ENCODE measurements at regions not wholly inside any gene's neighbourhood (a gene's known extent, or its start where the extent isn't known, plus 50 kb on each side); places are given as distances from the start of the nearest gene placed in this dataset.
"Not testable (repeated sequence)": the region's sequence is repeated elsewhere in the genome, so short reads cannot be mapped to it uniquely, and the experiment has no call there.

DNA sequence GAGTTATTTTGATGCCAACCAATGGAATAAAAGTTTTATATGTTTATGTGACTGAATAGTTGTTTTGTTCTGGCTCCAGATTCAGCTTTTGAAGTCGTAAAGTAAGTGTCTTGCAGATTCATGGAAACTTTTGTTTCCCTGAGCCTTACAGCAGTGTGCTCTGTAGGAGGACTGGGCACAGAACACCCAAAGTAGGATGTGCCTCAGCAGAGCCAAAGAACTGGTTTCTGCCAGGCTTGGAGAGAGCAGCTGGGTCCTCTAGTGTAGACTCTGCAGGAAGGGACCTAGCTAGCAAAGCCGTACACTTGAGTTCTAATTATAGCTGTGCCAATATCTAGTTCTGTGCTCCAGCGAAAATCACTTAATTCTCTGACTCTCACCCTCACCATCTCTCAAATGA, 261.2 kb upstream of the DNAJC19 start:
- no peak for DNase-seq

DNA sequence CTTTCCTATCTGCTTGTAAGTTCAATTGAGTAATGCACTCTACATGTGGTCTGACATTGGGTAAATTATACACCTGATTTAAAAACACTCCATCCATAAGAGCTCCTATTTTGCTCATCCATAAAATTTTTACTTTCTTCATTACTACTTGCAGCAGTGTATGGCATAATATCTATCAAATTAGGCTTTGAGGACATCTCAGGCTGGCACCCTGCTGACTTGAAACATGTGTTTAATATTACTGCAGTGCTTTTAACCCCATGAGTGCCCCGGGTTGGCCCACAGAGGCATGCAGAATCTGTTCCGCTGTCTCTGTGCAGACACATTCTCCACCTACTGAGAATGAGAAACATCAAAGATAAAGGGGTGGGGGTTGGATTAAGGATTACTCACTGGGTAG, 249.9 kb upstream of the DNAJC19 start:
- no peak for DNase-seq

DNA sequence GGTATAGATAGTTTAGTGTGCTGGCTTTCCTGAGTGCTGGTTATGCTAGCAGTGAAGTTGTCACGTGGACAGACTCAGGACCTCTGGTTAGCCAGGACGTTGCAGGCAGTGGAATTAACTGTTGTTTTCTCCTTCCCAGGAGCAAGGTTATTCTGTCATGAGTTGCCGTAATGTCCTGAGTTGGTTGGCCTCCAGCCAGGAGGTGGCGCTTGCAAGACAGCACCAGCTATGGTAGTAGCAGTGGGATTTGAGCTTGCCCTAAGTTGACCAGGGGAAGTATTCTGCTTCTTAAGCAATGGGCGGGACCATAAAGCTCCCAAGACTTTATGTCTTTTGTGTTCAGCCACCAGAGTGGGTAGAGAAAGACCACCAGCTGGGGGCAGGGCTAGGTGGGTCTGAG, 240.7 kb upstream of the DNAJC19 start:
- no peak for DNase-seq

- DNase-seq, result no peak
Measured at GRCh38 chr3:181213347-181213746, 223.8 kb upstream of the DNAJC19 start.

- no peak for DNase-seq
Measured at GRCh38 chr3:181212271-181212670, 222.7 kb upstream of the DNAJC19 start.

DNA sequence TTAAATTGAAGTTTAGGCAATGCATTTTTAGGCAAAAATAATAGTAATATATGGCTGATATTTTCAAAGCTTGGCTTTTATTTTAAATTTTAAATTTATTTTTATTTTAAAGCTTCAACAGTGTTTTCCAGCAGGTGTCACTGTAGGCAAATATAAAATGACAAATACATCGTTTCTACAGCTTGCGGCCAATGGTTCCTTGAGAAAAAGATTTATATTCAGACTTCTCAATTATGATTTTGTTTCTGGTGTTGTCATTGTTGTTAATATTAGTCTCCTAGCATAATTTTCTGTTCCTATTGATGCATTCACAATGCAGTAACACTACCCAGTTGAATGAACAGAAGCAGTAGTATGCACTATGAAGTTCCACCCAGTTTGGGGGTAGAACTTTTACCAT, 220.7 kb upstream of the DNAJC19 start:
- DNase-seq, result peak in 1 of 2 experiments; percentile 24

DNA sequence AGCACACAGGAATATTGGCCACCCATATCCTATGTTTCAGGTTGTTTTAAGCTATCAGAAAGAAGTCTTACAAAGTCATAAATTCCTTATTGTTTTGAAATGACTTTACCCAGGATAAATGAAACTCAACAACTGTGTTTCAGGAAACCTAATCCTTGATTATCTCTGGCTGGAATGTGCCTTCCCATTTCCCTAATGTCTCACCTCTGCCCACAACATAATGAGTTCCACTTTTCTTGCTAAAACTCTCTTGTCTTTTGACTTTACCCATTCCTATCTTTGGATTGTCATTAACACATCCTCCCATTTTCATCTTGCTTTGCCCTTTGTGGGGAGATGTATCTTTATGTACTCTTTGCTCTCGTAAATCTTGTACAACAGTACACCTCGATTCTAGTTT, 200.0 kb upstream of the DNAJC19 start:
- no peak for DNase-seq

GRCh38 chr3:181183764-181184163, 194.2 kb upstream of the DNAJC19 start:
- no peak for DNase-seq

- DNase-seq, result not testable (repeated sequence)
Measured at GRCh38 chr3:181183057-181183456, 193.5 kb upstream of the DNAJC19 start.

- no peak for DNase-seq
Measured at GRCh38 chr3:181178991-181179390, 189.5 kb upstream of the DNAJC19 start.

GRCh38 chr3:181176601-181177000, 187.1 kb upstream of the DNAJC19 start:
- peak; percentile 8 to 77 for DNase-seq

GRCh38 chr3:181174676-181175233, 185.2 kb upstream of the DNAJC19 start:
- no peak for DNase-seq

GRCh38 chr3:181174022-181174421, 184.5 kb upstream of the DNAJC19 start:
- DNase-seq, result no peak

- no peak for DNase-seq
Measured at GRCh38 chr3:181173227-181173626, 183.7 kb upstream of the DNAJC19 start.

- no peak for DNase-seq
Measured at GRCh38 chr3:181134873-181135272, 145.3 kb upstream of the DNAJC19 start.

GRCh38 chr3:181133832-181134231, 144.3 kb upstream of the DNAJC19 start:
- no peak for DNase-seq

DNA sequence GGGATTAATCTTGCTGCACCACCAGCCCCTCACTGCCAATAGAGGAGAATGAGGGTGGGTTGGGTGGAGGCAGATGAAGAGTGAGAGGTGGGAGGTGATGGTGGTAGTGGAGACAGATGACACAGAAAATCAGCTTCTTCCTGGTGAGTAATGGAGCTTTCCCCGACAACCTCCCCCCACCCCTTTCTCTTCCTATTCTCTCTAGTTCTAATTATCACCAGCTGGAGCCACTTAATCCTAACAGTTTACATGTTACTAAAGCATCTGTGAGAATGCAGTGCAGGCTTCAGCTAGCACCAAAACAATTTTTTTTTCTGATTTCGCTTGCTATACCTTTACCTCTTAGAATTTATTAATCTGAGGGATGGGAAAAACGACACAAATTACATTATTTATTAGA, 116.1 kb upstream of the DNAJC19 start:
- no peak for DNase-seq

- peak in 1 of 2 experiments; percentile 8 for DNase-seq
Measured at GRCh38 chr3:181103605-181104004, 114.1 kb upstream of the DNAJC19 start.

DNA sequence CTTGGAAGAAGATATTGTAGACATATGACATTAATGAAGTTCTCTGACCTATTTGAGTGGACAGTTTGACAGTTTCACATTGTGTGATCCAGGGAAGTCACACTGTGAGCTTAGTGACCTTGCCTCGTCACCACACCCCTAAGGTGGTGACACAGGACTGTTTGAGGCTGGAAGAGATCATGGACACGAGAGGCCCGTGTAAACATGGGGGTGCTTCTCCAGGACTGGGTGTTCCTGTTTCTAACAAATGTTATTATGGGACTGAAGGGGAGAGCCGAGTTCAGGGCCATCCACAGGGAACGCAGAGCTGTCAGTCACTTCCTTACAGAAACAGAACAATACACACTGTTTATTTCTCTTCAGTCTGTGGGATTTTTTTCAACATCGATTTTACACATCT, 96.5 kb upstream of the DNAJC19 start:
- no peak for DNase-seq

DNA sequence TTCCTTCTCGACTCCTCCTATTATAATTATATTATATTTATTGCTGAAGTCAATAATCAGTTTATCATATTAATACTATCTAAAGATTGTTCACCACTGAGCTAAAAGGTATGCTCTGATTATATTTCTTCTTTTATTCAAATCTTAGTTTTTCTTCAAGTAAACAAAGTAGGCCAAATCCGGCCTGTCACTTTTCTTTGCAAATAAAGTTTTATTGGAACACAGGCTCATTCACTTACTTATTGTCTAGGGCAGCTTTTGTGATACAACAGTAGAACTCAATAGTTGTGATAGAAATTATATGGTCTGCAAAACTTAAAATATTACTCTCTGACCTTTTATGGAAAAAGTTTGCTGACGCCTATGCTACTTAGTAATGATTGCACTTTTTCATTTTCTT, 92.4 kb upstream of the DNAJC19 start:
- no peak for DNase-seq

- DNase-seq, result no peak
Measured at GRCh38 chr3:181076558-181076957, 87.0 kb upstream of the DNAJC19 start.

DNA sequence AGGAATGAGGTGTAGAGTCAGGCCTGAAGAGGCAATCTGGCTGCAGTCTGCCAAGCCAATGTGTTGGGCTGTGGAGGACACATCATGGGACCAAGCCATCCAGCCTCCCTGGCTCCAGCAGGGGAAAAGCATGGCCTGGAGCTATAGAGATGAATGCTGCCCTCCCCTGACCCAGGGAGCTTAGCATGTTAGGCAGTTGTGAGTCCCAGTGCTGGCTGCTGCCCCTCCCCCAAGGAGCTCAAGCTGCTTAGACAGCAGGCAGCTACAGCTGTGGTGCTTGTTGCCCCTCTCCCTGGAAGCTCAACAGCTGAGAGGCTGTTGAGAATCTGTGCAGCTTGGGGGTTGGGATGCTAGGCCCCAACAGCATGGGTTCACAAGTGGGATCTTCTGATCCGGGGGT, 85.6 kb upstream of the DNAJC19 start:
- no peak for DNase-seq

DNA sequence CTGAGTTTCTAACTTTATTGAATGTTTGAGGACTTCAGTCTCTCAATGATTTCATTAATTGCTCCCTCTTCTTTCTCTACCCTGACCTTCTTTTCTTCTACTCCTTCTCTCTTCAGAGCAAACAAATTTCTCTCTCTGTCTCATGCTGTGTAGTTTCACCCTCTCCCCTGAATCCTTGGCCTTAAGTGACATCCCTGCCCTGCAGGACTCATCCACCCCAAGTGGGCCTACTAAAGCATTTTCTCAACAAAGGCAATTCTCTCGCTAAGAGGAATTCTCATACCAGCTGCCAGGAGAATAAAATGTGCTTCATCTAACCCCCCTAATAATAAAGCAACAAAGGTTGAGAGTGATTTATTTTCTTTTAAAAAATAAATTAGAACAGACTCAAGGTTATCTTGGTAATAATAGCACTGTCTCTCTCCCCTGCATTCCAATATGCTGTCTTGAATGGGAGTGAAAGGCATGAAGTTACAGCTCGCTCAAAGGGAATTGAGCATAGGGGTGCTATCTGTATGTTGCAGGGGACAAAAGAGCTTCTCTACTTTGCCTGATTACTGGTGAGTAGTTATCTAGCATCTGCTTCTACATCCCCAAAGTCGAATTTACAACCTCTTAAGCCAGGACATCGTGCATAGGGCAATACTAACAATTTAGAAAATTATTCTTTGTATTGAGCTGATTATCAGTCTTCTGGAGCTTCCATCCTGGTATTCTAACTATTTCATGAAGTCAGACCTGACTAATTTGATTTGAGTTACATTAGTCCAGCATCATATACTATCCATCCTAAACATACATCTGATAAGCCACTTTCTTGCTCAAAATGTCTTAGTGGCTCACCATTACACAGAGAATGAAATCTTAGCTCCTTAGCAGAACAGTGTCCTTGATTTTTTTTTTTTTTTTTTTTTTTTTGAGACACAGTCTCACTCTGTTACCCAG, 76.9 kb upstream of the DNAJC19 start:
- DNase-seq, result no peak

DNA sequence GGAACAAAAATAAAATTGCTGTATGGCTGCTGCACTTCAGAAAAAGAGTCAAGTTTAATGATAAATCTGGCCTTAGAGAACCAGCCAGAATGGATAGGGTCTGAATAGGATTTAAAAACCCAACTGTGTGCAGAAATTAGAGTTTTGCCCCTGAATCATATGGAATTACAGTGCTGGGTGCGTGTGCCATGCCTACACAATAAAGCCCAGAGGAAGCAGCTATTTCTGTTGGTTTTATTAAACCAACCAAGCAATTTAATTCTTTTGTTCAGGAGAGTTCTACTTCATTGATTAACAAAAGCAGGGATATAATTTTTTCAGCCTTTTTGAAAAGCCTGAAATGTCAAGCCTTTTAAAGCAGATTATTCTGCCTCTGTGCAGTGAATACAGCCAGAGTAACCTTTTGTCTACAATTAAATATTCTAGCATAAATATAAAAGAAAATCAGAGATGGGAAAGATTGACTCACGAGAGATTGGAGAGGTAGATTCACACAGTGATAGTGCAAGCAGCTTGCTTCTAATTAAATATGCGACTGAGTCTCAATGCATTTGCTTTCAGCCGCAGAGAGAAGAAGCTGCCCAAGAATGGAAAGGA, 66.7 kb upstream of the DNAJC19 start:
- no peak for DNase-seq
